NCI-H524 treated with DMSO at 0.1 percent for 48 hours (cell line): ENCODE measurements at regions not wholly inside any gene's neighbourhood (a gene's known extent, or its start where the extent isn't known, plus 50 kb on each side); places are given as distances from the start of the nearest gene placed in this dataset.

Experiments used
- DNase-seq: peaks from one replicate; lab custom pipeline; 2025; lab: John Stamatoyannopoulos, UW

DNA sequence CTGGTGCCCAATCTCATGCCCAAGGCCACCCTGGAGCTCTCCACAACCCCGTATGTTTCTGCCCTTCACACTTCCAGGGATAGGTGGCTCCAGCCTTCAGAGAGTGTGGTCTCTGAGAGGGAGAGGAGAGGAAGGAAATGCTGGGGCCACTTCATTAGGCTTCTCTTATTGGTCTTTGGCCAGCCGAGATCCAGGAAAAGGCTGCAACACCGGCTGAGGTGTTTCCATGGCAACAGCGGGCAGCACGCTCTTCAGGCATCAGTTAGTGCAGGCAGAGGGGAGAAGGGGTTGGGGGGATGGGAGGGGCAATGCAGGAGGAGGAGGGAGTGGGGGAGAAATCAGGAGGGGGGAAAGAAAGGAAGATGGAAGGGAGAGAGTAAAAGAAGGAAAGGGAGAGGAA lies 275.1 kb upstream of the GJB5 start:
- peak; percentile 46 for DNase-seq

DNA sequence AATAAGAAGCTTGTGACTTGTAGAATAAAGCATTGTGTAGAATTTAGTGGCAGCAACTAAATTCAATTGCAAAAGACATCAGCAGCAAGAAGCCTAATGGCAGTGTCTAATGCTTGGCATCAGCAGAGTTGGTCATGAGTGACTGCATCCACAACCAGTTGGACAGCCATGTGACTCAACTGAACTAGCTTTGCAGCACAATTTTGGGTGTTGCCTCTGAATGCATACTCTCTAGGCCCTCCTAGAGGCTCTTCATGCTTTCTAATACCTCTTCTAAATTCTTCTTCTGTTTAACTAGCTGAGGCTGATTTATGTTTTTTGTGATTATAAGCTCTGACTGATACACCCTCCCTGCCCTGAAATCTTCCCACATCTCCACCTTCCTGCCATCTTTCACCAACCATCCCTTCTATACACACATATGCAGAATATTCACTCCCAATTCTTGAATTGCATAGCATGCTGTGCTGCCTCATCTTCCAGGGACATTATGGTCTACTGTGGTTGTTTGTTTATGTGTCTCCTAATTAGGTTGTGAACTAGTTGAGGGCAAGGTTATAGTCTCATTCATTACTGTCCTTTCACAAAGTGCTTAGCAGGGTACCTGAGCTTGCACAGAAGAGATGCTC lies 266.7 kb upstream of the GJB5 start:
- DNase-seq: no peak

DNA sequence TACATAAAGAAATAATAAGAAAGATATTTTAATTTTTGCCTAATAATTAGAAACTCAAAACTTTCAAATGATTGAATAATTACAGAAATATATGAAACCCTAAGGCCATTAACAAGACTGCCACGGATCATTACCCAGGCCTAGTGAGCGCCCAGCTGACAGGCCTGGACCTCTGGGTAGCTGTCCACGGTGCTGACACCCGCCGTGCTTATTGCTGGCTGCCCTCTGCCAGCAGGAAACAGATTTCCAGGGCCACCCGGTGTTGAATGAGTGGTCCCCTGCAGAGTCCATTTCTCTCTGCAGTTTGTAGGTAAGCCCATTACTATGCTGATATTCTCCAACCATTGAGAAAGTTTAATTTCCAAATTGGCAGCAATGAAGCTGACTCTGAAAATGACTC lies 254.4 kb upstream of the GJB5 start:
- no peak for DNase-seq

DNA sequence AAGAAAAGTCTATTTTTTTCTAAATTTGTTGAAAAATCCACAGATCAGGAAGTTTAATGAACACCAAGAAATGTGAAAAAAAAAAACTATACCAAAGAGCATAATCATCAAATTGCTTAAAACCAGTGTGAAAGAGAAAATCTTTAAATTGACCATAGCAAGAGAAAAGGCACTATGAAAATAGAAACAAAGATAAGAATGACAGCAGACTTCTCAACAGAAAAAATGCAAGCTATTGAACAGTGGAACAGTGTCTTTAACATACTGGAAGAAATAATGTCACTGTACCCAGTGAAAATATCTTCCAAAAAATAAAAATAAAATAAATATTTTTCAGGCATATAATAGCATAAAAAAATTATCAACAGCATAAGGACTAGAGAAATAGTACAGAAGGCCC lies 243.0 kb upstream of the GJB5 start:
- no peak for DNase-seq

DNA sequence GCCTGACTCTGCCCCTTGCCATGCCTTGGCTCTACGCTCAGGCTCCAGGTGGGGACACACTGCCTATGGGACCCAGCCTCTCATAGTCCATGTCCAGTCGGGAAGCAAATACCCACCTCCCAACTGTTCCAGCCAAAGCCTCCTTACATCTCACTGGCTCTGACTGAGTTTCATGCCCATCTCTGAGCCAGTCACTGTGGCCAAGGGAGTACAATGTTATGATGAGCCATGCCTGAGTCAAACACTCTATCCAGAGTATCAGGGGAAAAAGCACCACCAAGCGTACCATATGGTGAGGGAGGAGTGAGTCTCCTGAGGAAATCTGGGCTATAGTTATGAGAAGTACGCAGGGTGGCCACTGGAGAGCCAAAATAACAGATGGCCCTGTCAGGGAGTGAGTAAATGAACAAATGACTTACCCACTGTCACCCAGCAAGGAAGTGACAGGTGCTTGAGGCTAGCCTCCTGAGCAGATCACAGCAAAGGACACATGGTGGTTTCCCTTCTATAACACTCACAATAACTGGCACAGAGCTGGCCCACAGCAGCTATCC lies 236.6 kb upstream of the GJB5 start:
- peak; percentile 72 for DNase-seq

DNA sequence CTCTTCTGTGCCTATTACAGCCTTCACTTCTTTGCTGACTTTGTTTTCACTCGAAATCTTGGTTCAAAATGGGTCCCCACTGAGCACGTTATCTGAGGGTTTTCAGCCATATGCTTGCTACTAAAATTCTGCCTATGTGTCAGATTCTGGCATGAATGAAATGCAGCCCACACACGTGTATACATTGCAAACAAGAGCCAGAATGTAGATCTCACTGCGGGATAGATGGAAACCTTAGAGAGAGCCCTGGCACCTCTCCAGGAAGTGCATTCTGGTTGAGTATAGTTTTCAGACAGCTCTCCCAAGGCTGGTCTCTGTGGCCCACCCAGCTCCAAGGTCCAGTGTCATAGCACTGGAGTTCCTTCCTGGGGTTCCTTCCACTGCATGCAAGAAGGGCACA lies 234.7 kb upstream of the GJB5 start:
- DNase-seq: no peak

DNA sequence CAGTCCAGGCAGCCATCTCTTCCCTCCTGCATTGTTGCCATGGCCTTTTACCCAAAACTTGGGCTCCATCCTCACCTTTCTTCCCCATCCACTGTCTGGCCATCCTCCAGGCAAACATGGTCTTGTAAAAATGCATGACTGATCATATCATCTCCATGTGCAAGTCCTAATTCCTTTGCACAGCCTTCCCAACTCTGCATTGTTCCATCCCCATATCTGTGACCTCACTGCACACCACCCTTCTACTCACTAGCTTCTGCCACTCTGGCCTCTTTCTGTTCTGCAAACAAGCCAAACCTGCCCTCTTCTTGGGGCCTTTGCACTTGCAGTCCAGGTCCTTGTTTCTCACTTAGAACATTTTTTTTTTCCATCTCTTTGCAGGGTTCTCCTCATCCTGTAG lies 230.1 kb upstream of the GJB5 start:
- no peak for DNase-seq

DNA sequence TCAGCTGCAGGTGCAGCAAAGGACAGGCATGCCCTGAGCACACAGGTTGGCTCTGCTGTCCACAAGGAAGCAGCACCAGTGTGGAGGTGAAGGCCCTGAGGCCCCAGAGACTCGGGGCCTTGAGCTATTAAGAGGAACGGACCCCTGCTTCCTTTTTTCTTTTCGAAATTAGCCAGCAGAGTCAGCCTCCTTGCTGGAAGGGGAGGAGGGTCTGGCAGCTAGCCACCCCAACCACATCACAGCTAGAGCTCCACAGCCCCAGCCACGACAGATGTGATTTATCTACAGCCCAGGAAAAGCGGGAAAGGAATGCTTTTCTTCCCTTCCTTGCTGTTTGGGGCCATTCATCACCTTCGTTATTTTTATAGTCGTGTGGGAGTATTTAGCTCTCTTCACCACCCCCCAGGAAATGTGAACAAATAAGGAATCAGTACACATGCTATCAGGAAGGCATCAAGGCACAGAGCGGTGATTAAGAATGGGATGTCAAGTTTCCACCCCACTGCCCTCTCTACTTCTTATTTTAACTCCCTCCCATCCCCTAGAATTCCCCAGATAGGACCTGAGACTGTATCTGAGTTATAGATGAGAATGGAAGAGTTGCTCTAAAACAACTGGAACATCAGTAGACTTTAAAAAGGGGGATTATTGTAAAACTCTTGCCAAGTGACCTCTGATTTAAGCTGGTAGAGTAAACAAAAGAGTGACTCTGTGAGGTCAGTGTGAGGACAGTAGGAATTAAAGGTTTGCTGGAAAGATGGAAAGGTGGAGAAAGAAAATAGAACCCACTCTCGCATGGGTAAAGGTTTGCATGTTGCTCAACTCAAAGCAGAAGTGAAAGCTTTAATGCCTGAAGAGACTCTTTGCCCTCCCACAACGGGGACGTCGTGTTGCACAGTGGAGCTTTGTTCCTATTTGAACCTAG lies 224.7 kb upstream of the GJB5 start:
- no peak for DNase-seq

DNA sequence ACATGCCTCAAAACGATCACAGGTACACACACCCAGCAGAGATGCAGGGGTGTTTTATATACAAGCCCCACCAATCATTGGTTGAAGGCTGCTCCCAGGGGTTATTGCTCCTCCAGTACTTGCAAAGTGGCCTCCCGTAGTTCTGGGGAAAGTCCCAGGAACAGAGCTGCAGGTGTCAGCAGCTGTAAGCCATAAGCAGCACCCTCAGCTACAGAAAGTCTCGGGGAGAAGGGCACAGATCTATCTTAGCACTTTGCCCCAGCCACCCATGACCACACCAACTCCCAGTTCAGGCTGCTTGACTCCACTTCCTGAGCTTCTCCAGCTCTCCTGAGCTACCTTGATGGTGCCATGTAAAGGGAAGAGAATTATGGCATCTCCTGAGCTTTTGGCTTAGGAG lies 222.7 kb upstream of the GJB5 start:
- DNase-seq: no peak

DNA sequence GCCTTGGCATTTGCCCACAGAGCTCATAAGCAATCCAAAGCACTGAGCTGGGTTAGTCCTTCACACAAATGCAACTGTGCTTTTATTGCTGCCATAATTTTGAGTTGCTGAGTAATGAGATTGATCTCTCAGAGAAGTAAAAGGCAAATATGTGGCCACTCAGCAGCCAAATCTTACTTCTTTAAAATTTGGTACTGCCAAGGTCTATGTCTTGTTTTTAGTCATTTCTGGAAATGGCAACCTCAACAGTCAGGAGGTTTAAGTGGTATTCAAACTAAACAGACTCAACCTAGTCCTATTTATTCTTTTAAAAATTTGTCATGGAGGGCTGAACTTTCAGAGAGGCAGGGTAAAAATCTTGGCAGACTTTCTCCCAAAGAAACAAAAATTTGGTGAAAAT lies 216.4 kb upstream of the GJB5 start:
- DNase-seq: no peak

DNA sequence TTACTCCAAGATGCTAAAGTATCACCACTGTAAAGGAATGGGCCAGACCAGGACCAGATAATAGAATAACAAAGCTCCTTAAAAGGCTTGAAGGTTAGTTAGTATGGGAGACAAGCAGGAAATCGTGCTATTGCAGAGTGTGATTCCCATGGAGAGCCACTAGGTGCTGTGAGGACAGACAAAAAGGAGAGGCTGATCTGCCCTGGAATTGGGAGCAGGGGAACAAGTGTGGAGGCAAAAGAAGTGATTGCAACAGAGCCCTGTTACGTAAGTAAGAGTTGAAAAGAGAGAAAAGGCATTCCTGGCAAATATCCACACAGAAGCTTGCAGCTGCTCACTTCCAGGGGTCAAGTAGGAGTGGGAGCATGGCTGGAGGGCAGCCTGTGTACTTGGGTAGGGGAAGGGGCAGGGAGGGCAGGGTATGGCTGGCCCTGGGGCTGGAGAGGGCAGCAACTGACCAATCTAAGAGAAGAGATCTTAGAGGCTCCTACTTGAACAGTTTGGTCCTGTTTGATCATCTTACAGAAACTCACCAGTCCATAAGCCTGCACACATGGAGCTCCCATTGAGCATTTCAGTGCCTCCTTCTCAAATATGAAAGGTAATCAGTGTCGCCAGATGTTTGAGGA lies 207.7 kb upstream of the GJB5 start:
- DNase-seq: no peak

DNA sequence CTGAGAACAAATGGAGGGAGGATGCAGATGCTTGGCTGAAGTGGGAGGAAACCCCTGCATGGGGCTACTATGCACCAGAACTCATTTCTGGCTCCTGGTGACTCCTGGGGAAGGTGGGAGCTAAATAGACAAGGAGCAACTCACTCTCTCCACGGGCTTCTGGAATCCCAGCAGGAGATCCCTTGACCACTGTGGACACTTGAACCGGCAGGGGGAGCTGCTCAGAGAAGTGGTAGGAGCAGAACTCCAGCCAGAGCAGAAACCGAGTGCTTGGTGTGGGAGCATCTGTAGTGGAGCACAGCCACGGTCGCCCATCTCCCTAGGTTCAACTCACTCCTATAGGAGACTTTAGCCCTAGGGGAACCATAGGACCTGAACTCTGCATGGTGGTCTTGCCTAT lies 205.6 kb upstream of the GJB5 start:
- no peak for DNase-seq

DNA sequence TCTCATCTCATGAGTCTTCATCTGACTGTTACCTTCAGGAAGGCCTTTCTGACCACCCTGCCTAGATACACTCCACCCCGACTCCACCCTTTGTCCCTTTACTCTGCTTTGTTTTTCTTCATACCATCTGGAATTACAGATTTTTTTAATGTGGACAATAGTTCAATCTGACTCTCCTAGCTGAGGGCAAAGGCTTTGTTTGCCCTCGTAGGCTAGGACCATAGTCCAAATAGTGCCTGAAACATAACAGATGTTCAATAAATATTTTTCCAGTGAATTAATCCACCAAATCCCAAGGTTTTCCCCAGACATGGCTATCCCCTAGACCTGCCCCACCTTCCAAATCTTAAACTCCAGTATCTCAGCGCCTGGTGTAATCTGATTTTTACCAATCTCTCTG lies 176.5 kb upstream of the GJB5 start:
- no peak for DNase-seq

DNA sequence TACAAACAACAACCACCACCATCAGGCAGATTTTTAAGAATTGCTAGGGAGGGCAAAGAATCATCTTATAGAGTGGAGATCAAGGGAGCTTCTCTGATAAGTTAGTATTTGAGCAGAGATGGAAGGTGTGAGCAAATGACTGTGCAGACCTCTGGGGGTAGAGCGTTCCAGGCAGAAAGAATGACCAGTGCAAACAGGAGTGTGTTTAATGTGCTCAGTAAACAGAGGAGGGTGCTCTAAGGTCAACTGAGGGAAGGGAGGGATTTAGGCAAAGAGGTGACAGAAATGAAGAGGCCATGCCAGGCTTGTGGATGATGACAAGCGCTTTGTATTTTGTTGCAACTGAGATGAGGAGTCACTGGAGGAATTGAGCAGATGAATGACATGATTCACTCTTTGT lies 172.5 kb upstream of the GJB5 start:
- DNase-seq: no peak

DNA sequence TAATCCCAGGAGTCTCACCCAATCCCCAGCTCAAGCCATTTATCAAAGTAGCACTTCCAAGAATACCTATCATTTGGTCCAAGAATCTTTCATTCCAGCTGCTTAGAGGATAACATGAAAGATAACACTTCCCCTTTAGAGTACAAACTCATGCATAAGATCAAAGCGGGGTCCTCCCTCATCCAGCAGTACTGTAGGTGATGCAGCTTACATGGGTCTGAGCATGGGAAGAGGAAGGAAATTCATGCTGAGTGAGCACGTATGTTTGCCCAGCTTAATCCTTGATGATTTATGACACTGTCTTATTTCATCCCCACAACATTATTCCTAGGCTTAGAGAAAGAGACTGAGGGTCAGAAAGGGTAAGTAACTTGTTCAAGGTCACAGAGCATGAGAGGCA lies 167.1 kb upstream of the GJB5 start:
- no peak for DNase-seq

DNA sequence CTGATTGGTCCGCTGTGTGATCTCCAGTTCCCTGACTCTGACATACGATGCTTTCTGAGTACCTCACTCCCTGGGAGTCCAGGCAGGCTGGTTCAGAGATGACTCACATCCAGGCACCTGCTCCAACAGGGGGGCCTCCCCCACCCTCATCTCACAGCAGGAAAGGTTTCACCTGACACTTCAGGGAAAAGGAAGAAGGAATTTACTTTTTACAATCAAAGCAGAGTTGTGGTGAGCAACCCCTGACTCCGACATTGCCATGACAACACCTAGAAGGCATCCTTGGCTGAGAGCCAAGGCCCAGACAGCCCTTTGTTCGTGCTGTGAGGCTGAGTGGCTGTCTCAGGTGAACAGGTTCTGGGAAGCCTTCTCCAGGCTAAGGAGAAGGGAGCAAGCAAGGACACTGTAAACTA lies 164.6 kb upstream of the GJB5 start:
- DNase-seq: no peak

DNA sequence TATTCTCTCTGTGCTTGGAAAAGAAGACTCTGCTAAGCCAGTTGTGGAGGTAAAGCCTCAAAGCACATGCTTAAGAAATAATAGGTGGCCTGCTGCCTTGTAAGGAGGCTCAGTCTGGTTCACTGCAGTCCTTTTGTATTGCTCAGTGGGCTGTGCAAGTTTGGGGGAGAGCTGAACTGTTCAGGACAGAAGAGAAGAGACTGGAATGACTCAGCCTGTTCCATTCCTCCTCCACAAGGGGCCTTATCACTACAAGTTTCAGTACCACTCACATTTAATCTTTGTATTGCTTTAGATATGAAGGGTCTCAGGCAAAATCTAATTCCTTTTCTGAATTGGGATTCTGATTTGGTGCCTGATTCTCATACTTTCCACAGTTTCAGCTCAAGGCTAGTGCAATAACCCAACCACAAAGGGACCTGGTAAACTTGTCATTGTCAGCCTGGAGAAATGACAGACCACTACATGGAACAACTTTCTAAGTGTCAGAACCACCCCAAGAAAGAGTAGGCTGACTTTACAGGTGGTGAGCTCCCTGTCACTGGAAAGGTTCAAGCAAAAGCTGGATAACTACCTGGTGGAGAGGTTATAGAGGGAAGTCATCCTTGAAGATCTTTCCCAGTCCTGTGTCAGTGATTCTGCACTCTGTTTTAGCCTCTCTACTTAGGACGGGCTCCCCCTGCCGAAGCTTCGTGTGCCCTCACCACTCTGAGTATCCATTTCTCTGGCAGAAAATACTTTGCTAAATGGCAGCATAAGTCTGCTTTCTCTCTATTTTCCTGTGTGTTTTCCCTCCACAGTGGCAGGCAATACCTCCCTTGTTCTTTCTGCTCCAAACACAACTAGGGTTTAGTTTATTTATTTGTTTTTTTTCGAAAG lies 162.9 kb upstream of the GJB5 start:
- DNase-seq: no peak

DNA sequence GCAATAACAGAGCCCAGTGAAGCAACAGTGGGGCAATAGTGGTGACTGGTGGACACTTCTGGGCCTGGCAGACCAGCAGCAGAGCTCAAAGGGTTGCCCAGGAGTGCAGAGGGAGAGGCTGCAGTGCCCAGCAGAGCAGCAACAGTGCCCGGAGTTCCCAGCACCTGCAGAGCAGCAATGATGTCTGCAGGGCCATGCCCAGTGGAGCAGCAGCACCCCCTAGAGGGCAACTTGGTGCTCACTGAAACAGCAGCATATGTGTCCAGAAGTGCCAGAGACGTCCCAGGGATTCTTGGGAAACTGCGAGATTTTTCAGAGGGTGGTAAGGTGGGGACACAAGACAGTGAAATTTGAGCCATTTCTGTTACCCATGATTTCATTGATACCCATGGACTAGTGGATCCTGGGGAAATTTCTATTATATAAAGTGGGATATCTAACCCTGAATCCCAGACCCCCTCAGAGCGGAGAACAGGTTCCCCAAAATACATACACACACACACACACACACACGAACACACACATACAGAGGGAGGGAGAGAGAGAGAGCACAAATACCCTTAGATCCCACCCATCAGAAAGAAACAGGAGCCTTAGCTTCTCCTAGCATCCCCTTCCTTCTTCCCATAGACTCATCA lies 156.9 kb upstream of the GJB5 start:
- DNase-seq: peak; percentile 1

DNA sequence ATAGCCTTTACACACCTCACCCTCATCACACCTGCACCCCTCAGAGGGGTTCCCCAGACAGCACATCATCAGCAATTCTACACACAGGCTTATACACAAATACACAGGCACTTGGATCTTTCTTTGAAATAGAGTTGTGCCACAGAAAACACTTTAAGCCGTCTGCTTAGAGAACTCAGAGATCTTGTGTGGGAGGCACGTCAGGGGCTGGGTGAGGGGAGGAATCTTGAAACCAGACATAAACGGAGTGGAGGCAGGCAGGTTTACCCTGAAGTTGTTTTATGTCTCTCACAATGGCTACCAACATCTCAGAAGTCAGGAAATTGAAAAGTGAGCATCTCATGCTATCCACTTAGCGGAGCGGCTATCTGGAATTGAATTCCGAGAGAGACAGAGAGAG lies 151.9 kb upstream of the GJB5 start:
- no peak for DNase-seq

DNA sequence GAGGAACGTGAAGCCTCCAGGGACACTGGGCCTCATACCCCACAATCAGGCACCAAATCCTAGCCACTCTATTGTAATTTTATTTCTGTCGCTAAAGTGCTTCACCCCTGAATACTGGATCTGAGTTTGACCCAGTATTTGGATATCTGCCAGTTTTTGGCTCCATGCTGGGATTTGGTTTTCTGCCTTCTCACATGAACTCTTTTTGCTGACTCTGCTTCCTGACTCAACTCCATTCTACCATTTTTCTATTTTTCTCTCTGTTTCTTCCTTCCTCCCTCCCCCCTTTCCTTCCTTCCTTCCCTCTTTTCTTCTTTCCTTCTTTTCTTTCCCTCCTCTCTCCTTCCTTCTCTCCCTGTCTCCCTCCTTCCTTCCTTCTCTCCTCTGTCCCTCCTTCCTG lies 151.3 kb upstream of the GJB5 start:
- DNase-seq: no peak

DNA sequence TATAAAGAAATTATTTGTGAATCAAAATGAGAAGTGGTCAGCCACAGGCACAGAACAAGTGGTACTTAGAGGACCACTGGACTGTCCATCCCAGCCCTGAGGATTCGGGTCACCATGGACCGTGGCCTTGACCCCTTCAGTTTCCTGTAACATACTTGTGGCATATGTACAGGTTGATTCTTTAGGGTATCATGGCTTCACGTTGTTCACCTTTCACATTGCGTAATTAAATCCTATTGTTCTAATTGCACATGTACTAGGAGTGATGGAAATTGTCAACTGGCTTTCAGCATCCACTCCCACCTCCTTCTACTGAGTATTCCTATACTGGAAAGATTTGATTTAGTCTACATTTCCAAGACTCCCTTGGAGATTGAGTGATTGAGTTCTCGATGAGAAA lies 148.3 kb upstream of the GJB5 start:
- no peak for DNase-seq
